GM12878 (cell line): ENCODE measurements at regions not wholly inside any gene's neighbourhood (a gene's known extent, or its start where the extent isn't known, plus 50 kb on each side); places are given as distances from the start of the nearest gene placed in this dataset.
"Not testable (repeated sequence)": the region's sequence is repeated elsewhere in the genome, so short reads cannot be mapped to it uniquely, and the experiment has no call there.

ENCODE experiments used
- ATAC-seq: fragments of 200-7000 bp; cut with Tn5 transposase; 3 replicates; pipeline ENCODE4 v1.9.1; 2020; ENCODE audit warnings: mild to moderate bottlenecking, moderate library complexity
- BruUV-seq: library from RNA; stranded (reverse); fragments of 400-500 nt; replicated peaks from 2 replicates; lab custom pipeline; 2021; lab: Mats Ljungman, UMichigan
- CTCF ChIA-PET: fragments of 300-600 bp; sonication (Branson Sonifier 250); formaldehyde crosslinking; extraction: SDS; loops from one replicate; lab custom pipeline; 2021; ENCODE audit warnings: inconsistent platforms; lab: Yijun Ruan, JAX
- POLR2A ChIA-PET: fragments of 350-600 bp; formaldehyde crosslinking; extraction: SDS; loops from one replicate; lab custom pipeline; 2021; ENCODE audit warnings: inconsistent platforms; lab: Charles Lee
- RAD21 ChIA-PET: fragments of 300-600 bp; sonication (Branson Sonifier 250); formaldehyde crosslinking; loops from one replicate; lab custom pipeline; 2023; ENCODE audit warnings: antibody characterized with exemption; ENCODE audit not compliant: unreplicated experiment; lab: Charles Lee
- SMC1A ChIA-PET: fragments of 300-600 bp; sonication (Branson Sonifier 250); formaldehyde crosslinking; loops from one replicate; lab custom pipeline; 2023; ENCODE audit not compliant: unreplicated experiment, uncharacterized antibody; lab: Charles Lee
- DNase-seq: peaks from one replicate; pipeline ENCODE4 v3.0.0-alpha.2; 2011; ENCODE audit warnings: low read depth, low spot score
- FAIRE-seq: peaks from 3 replicates; lab custom pipeline; 2011; peaks lifted over from hg19 to GRCh38; lab: Jason Lieb, UNC
- H2AFZ ChIP-seq: 2 replicates; pipeline ENCODE4 v1.6.0; 2011; ENCODE audit warnings: low read depth, low read length, control low read depth; ENCODE audit not compliant: control insufficient read depth
- H3K27ac ChIP-seq: 2 replicates; pipeline ENCODE4 v1.5.1; 2011; ENCODE audit warnings: control low read depth; ENCODE audit not compliant: control insufficient read depth, insufficient read depth
- H3K27me3 ChIP-seq, 2 experiments: replicated peaks in 1 of 2; 2 replicates each; pipeline versions ENCODE4 v1.6.0 to v1.6.1; 2011; ENCODE audit warnings: low read length in 1 of 2; ENCODE audit not compliant: control insufficient read depth in 2 of 2, insufficient read depth in 2 of 2
- H3K36me3 ChIP-seq, 2 experiments: 2 replicates each; pipeline ENCODE4 v1.5.1; 2011; ENCODE audit warnings: low read length in 1 of 2; ENCODE audit not compliant: control insufficient read depth in 2 of 2, insufficient read depth in 2 of 2
- H3K4me1 ChIP-seq: 2 replicates; pipeline ENCODE4 v1.6.1; 2011; ENCODE audit warnings: mild to moderate bottlenecking, low read length, moderate library complexity, mixed read lengths; ENCODE audit not compliant: control insufficient read depth, insufficient read depth
- H3K4me2 ChIP-seq: 2 replicates; pipeline ENCODE4 v1.6.0; 2011; ENCODE audit warnings: control low read depth; ENCODE audit not compliant: control insufficient read depth, insufficient read depth
- H3K4me3 ChIP-seq: fragments of 200-600 bp; sonication (generic); 2 replicates; pipeline ENCODE4 v1.5.1; 2016
- H3K79me2 ChIP-seq: 2 replicates; pipeline ENCODE4 v1.6.0; 2011; ENCODE audit warnings: low read length; ENCODE audit not compliant: control insufficient read depth, insufficient read depth
- H3K9ac ChIP-seq: 2 replicates; pipeline ENCODE4 v1.8.0; 2011; ENCODE audit warnings: low read length, control low read depth, mixed read lengths; ENCODE audit not compliant: control insufficient read depth, insufficient read depth
- H3K9me3 ChIP-seq: replicated peaks from 3 replicates; pipeline ENCODE4 v1.5.1; 2011; ENCODE audit warnings: mild to moderate bottlenecking, low read length; ENCODE audit not compliant: control insufficient read depth, insufficient read depth
- H4K20me1 ChIP-seq: 2 replicates; pipeline ENCODE4 v1.6.0; 2011; ENCODE audit not compliant: control insufficient read depth, insufficient read depth
- WGBS: methylation state at CpG from one replicate; pipeline ENCODE4 v1.1.6; 2016; ENCODE audit warnings: low lambda C conversion rate; ENCODE audit not compliant: insufficient replicate concordance, insufficient coverage; ENCODE audit errors: missing lambda C conversion rate; 5-methylcytosine and 5-hydroxymethylcytosine counted together
- in situ Hi-C: fragments of 300-500 bp; cut with MboI; formaldehyde crosslinking; loops from 9 replicates; pipeline ENCODE4 v1.14.3; 2018; ENCODE audit warnings: mixed read lengths
- intact Hi-C: fragments of 100-400 bp; cut with micrococcal nuclease; formaldehyde crosslinking; loops from one replicate; pipeline ENCODE4 v1.14.2; 2022; ENCODE audit not compliant: unreplicated experiment

GRCh38 chr1:206358771-206359170, 111.5 kb upstream of the IKBKE start:
- H3K9me3 ChIP-seq, H3K36me3 ChIP-seq, intact Hi-C loops, POLR2A ChIA-PET, DNase-seq, FAIRE-seq, H3K4me1 ChIP-seq, H2AFZ ChIP-seq, H3K27ac ChIP-seq, H3K4me2 ChIP-seq, BruUV-seq, H3K27me3 ChIP-seq, H3K79me2 ChIP-seq, CTCF ChIA-PET, H3K4me3 ChIP-seq, in situ Hi-C loops, ATAC-seq, SMC1A ChIA-PET, RAD21 ChIA-PET, H3K9ac ChIP-seq, H4K20me1 ChIP-seq: not testable (repeated sequence)
- WGBS, result 89% methylated on average over 2 of the region's 3 CpGs

- in situ Hi-C loops, H3K4me2 ChIP-seq, H3K4me3 ChIP-seq, ATAC-seq, RAD21 ChIA-PET, H3K36me3 ChIP-seq, SMC1A ChIA-PET, H4K20me1 ChIP-seq, H3K9me3 ChIP-seq, CTCF ChIA-PET, FAIRE-seq, H3K79me2 ChIP-seq, intact Hi-C loops, H3K4me1 ChIP-seq, H2AFZ ChIP-seq, H3K27ac ChIP-seq, BruUV-seq, H3K9ac ChIP-seq, H3K27me3 ChIP-seq, DNase-seq: not testable (repeated sequence)
- POLR2A ChIA-PET, result interaction anchor here (0.7 kb wide), 1 partner anchor 1382 kb away, joined by 6 read pairs; no protein-coding TSS in a partner anchor
Measured at GRCh38 chr1:206359377-206359776, 110.9 kb upstream of the IKBKE start.

- FAIRE-seq, H3K79me2 ChIP-seq, H3K4me3 ChIP-seq, H4K20me1 ChIP-seq, DNase-seq, intact Hi-C loops, H3K36me3 ChIP-seq, in situ Hi-C loops, H2AFZ ChIP-seq, H3K4me1 ChIP-seq, SMC1A ChIA-PET, H3K9me3 ChIP-seq, H3K27ac ChIP-seq, ATAC-seq, POLR2A ChIA-PET, BruUV-seq, H3K4me2 ChIP-seq, RAD21 ChIA-PET, CTCF ChIA-PET, H3K27me3 ChIP-seq, H3K9ac ChIP-seq: not testable (repeated sequence)
- WGBS, result 75% methylated on average over 2 of the region's 3 CpGs
Measured at GRCh38 chr1:206361978-206362543, 108.2 kb upstream of the IKBKE start.

GRCh38 chr1:206362994-206363393, 107.3 kb upstream of the IKBKE start:
- H3K9ac ChIP-seq, H3K4me1 ChIP-seq, SMC1A ChIA-PET, H4K20me1 ChIP-seq, CTCF ChIA-PET, BruUV-seq, H3K79me2 ChIP-seq, H3K4me2 ChIP-seq, H3K27ac ChIP-seq, RAD21 ChIA-PET, DNase-seq, ATAC-seq, POLR2A ChIA-PET, H2AFZ ChIP-seq, H3K9me3 ChIP-seq, FAIRE-seq, H3K27me3 ChIP-seq, in situ Hi-C loops, intact Hi-C loops, H3K4me3 ChIP-seq, H3K36me3 ChIP-seq: not testable (repeated sequence)
- 96% methylated on average over 3 of the region's 3 CpGs for WGBS
